ENCODE measurements at regions not wholly inside any gene's neighbourhood (a gene's known extent, or its start where the extent isn't known, plus 50 kb on each side); places are given as distances from the start of the nearest gene placed in this dataset.

DNA sequence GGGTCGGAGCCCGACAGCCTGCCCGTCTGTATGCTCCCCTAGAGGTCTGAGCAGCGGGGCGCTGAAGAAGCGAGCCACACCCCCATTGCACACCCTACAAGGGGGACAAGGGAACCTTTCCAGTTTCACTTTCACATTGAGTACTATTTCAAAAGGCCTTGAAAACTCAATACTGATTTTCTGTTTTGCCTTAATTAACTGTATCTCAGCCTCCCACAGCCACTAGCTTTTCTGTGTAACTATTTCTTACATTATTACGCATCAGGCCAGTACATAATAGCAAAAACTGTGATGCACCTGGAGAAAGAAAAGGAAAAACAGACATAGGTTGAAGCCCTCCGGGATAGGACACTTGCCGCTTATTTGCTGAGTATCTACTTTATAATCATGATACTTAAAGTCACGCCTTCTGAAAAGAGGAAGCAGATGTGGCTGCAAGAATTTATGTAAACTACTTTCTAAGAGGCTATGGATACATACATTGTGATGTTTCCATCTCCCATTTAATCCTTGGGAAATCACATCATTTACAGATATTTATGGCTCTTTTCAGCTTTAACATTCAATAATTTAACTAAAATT lies 1719.5 kb downstream of the MRPL39 start (continued):
- TF ChIP-seq, protein P1, sequence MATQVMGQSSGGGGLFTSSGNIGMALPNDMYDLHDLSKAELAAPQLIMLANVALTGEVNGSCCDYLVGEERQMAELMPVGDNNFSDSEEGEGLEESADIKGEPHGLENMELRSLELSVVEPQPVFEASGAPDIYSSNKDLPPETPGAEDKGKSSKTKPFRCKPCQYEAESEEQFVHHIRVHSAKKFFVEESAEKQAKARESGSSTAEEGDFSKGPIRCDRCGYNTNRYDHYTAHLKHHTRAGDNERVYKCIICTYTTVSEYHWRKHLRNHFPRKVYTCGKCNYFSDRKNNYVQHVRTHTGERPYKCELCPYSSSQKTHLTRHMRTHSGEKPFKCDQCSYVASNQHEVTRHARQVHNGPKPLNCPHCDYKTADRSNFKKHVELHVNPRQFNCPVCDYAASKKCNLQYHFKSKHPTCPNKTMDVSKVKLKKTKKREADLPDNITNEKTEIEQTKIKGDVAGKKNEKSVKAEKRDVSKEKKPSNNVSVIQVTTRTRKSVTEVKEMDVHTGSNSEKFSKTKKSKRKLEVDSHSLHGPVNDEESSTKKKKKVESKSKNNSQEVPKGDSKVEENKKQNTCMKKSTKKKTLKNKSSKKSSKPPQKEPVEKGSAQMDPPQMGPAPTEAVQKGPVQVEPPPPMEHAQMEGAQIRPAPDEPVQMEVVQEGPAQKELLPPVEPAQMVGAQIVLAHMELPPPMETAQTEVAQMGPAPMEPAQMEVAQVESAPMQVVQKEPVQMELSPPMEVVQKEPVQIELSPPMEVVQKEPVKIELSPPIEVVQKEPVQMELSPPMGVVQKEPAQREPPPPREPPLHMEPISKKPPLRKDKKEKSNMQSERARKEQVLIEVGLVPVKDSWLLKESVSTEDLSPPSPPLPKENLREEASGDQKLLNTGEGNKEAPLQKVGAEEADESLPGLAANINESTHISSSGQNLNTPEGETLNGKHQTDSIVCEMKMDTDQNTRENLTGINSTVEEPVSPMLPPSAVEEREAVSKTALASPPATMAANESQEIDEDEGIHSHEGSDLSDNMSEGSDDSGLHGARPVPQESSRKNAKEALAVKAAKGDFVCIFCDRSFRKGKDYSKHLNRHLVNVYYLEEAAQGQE (IDR thresholded peaks at IDR 0.05) = no peak

DNA sequence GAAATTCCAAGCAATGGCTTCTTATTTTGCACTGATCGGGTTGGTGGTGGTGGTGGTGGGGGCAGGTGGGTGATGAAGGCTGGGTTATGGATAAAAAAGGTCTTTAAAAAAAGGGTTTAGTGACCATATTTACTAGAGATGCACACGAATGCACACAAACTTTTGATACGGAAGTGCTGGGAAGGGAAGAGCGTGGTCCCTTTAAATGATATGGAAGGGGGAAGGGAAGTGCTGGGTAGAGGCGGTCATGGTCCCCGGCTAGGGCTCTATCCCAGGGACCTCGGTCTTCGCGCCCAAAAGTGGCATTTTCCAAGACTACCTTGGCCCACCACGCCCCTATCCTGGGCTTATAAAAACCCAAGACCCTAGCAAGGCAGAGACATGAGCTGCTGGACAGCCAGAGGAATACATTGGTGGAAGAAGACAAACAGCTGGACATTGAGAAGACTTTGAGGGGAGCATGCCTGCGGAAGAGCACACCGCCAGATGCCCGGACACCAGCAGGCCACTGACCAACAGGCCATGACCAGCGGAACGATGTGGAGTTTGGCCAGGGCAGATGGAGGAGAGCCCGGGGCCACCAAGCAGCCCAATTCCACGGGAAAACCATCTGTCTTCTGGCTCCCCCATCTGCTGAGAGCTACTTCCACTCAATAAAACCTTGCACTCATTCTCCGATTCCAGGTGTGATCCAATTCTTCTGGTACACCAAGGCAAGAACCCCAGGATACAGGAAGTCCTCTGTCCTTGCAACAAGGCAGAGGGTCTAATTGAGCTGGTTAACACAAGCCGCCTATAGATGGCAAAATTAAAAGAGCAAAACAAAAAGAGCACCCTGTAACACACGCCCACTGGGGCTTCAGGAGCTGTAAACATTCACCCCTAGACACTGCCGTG lies 1720.2 kb downstream of the MRPL39 start:
- H3K4me3 ChIP-seq (ENCODE audit: low read depth in 1 of 3, low read length in 3 of 3) = no peak overlapping the region

More for the DNA sequence above, 1720.2 kb downstream of the MRPL39 start:
- Histone ChIP-seq H3K27ac (ENCODE audit: low read depth in 1 of 2, low read length in 2 of 2) (no peak overlapping the region), H3K4me1 (ENCODE audit: control insufficient read depth in 4 of 4, insufficient read depth in 4 of 4, low read length in 3 of 4) (no peaks in the 10 kb centered on the region), H3K36me3 (ENCODE audit: control insufficient read depth in 4 of 4, insufficient read depth in 3 of 4, low read depth in 1 of 4, low read length in 3 of 4) (no peaks in the 10 kb centered on the region), H3K9ac (ENCODE audit: low read depth in 1 of 2, low read length in 2 of 2) (no peak overlapping the region), H3K9me3 (ENCODE audit: control insufficient read depth in 4 of 4, low read length in 3 of 4) (no peaks in the 10 kb centered on the region), H3K27me3 (ENCODE audit: control insufficient read depth in 4 of 4, insufficient read depth in 4 of 4, low read length in 3 of 4) (no peaks in the 10 kb centered on the region)
- no peak for DNase-seq (ENCODE audit: low spot score)
- 83% methylated on average over 21 of the region's 21 CpGs for WGBS
- no peak for TF ChIP-seq YY1 (IDR thresholded peaks at IDR 0.05)
- no peak for TF ChIP-seq FOXA2 (IDR thresholded peaks at IDR 0.05)
- TF ChIP-seq, protein P2, sequence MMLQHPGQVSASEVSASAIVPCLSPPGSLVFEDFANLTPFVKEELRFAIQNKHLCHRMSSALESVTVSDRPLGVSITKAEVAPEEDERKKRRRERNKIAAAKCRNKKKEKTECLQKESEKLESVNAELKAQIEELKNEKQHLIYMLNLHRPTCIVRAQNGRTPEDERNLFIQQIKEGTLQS (IDR thresholded peaks at IDR 0.05) = no peak
- TF ChIP-seq RXRA (IDR thresholded peaks at IDR 0.05) = no peak
- no peak for TF ChIP-seq RAD21 (IDR thresholded peaks at IDR 0.05)
- TF ChIP-seq, protein P1 (IDR thresholded peaks at IDR 0.05) = no peak
- no peak for TF ChIP-seq TAF1 (conservative IDR thresholded peaks at IDR 0.05)
- TF ChIP-seq HNF4G (IDR thresholded peaks at IDR 0.05) = no peak
- TF ChIP-seq, protein P3, sequence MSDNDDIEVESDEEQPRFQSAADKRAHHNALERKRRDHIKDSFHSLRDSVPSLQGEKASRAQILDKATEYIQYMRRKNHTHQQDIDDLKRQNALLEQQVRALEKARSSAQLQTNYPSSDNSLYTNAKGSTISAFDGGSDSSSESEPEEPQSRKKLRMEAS (IDR thresholded peaks at IDR 0.05) = no peak
- no peak for TF ChIP-seq NR2F2 (IDR thresholded peaks at IDR 0.05)
- no peak for TF ChIP-seq SP1 (IDR thresholded peaks at IDR 0.05)
- TF ChIP-seq, protein P4, sequence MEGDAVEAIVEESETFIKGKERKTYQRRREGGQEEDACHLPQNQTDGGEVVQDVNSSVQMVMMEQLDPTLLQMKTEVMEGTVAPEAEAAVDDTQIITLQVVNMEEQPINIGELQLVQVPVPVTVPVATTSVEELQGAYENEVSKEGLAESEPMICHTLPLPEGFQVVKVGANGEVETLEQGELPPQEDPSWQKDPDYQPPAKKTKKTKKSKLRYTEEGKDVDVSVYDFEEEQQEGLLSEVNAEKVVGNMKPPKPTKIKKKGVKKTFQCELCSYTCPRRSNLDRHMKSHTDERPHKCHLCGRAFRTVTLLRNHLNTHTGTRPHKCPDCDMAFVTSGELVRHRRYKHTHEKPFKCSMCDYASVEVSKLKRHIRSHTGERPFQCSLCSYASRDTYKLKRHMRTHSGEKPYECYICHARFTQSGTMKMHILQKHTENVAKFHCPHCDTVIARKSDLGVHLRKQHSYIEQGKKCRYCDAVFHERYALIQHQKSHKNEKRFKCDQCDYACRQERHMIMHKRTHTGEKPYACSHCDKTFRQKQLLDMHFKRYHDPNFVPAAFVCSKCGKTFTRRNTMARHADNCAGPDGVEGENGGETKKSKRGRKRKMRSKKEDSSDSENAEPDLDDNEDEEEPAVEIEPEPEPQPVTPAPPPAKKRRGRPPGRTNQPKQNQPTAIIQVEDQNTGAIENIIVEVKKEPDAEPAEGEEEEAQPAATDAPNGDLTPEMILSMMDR (IDR thresholded peaks at IDR 0.05; ENCODE audit: low read depth, low read length, missing input control) = no peak
- TF ChIP-seq, protein P5, sequence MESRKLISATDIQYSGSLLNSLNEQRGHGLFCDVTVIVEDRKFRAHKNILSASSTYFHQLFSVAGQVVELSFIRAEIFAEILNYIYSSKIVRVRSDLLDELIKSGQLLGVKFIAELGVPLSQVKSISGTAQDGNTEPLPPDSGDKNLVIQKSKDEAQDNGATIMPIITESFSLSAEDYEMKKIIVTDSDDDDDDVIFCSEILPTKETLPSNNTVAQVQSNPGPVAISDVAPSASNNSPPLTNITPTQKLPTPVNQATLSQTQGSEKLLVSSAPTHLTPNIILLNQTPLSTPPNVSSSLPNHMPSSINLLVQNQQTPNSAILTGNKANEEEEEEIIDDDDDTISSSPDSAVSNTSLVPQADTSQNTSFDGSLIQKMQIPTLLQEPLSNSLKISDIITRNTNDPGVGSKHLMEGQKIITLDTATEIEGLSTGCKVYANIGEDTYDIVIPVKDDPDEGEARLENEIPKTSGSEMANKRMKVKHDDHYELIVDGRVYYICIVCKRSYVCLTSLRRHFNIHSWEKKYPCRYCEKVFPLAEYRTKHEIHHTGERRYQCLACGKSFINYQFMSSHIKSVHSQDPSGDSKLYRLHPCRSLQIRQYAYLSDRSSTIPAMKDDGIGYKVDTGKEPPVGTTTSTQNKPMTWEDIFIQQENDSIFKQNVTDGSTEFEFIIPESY (IDR thresholded peaks at IDR 0.05) = no peak
- no peak for TF ChIP-seq HNF4A (conservative IDR thresholded peaks at IDR 0.05)
- no peak for TF ChIP-seq EGR1 (IDR thresholded peaks at IDR 0.05; ENCODE audit: low read depth in 2 of 2)
- TF ChIP-seq GABPA (IDR thresholded peaks at IDR 0.05 in 1 of 2, conservative IDR thresholded peaks at IDR 0.05 in 1 of 2) = no peak
